HL-60 (cell line): ENCODE measurements at regions not wholly inside any gene's neighbourhood (a gene's known extent, or its start where the extent isn't known, plus 50 kb on each side); places are given as distances from the start of the nearest gene placed in this dataset.

Experiments
- DNase-seq, 2 experiments: peaks; one replicate each; pipeline ENCODE4 v3.0.0-alpha.2; 2010 to 2020; ENCODE audit warnings: low read depth in 1 of 2, low spot score in 1 of 2
- H3K27ac ChIP-seq: fragments of 250-450 bp; sonication (Bioruptor Pico); replicated peaks from 2 replicates; pipeline ENCODE4 v1.5.1; 2020; ENCODE audit warnings: mild to moderate bottlenecking, moderate library complexity
- H3K27me3 ChIP-seq: fragments of 250-450 bp; sonication (Bioruptor Pico); 2 replicates; pipeline ENCODE4 v1.5.1; 2021; ENCODE audit warnings: mild to moderate bottlenecking, moderate library complexity; ENCODE audit not compliant: insufficient read depth, poor library complexity, severe bottlenecking
- H3K4me3 ChIP-seq: replicated peaks from 2 replicates; pipeline ENCODE4 v1.5.1; 2011; ENCODE audit warnings: mild to moderate bottlenecking, control low read depth, low read length; ENCODE audit not compliant: insufficient read depth
- GABPA ChIP-seq: IDR thresholded peaks from 2 replicates; pipeline ENCODE4 v1.6.1; 2012; ENCODE audit warnings: low read depth
- POLR2AphosphoS5 ChIP-seq: IDR thresholded peaks from 2 replicates; pipeline ENCODE4 v1.6.1; 2012; ENCODE audit warnings: low read depth
- SPI1 ChIP-seq: IDR thresholded peaks from 2 replicates; pipeline ENCODE4 v1.6.1; 2012; ENCODE audit warnings: low read depth, mild to moderate bottlenecking, borderline replicate concordance
- TF ChIP-seq, protein P1 (sequence below): IDR thresholded peaks from one replicate; pipeline ENCODE4 v1.5.1; 2011; ENCODE audit warnings: low read length, control low read depth, inconsistent platforms; ENCODE audit not compliant: insufficient read depth
- TF ChIP-seq, protein P2 (sequence below): IDR thresholded peaks from 2 replicates; pipeline ENCODE4 v1.6.1; 2012; ENCODE audit warnings: low read depth; ENCODE audit not compliant: insufficient replicate concordance

DNA sequence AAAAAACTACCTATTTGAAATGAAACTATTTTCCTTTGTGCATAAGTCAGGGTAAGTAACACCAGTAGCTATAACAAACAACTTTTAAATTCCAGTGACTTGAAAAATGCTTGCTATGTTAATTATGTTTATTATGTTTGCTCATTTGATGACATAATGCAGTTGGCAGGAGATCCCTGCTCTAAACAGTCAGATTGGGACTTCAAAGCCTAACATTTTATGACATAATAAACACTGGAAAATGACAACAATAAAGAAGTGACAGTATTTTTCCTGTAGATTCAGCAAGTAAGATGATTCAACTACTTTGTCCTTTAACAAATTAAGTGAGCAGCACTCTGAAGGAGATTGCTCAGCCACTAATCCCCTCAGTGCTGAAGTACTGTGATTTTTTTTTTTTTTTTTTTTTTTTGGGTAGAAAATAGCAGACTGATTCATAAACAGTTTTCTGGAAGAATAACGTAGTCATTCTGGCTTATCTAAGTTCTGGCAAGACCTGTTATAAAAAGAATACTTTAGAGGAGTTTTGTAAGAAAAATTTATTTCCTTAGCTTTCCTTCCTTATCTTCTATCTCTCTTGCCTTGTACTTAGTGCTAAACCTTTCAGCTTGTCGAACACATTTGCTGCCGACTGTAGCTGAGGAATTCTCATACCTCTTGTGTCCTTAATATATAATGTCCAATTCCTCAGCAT lies 207.2 kb downstream of the PTGER3 start:
- Histone ChIP-seq H3K27ac (no peak overlapping the region), H3K4me3 (no peak overlapping the region), H3K27me3 (no peaks in the 10 kb centered on the region)
- TF ChIP-seq GABPA, result no peak
- TF ChIP-seq, protein P1, sequence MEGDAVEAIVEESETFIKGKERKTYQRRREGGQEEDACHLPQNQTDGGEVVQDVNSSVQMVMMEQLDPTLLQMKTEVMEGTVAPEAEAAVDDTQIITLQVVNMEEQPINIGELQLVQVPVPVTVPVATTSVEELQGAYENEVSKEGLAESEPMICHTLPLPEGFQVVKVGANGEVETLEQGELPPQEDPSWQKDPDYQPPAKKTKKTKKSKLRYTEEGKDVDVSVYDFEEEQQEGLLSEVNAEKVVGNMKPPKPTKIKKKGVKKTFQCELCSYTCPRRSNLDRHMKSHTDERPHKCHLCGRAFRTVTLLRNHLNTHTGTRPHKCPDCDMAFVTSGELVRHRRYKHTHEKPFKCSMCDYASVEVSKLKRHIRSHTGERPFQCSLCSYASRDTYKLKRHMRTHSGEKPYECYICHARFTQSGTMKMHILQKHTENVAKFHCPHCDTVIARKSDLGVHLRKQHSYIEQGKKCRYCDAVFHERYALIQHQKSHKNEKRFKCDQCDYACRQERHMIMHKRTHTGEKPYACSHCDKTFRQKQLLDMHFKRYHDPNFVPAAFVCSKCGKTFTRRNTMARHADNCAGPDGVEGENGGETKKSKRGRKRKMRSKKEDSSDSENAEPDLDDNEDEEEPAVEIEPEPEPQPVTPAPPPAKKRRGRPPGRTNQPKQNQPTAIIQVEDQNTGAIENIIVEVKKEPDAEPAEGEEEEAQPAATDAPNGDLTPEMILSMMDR, result no peak
- no peak for TF ChIP-seq SPI1
- no peak for TF ChIP-seq POLR2AphosphoS5
- TF ChIP-seq, protein P2, sequence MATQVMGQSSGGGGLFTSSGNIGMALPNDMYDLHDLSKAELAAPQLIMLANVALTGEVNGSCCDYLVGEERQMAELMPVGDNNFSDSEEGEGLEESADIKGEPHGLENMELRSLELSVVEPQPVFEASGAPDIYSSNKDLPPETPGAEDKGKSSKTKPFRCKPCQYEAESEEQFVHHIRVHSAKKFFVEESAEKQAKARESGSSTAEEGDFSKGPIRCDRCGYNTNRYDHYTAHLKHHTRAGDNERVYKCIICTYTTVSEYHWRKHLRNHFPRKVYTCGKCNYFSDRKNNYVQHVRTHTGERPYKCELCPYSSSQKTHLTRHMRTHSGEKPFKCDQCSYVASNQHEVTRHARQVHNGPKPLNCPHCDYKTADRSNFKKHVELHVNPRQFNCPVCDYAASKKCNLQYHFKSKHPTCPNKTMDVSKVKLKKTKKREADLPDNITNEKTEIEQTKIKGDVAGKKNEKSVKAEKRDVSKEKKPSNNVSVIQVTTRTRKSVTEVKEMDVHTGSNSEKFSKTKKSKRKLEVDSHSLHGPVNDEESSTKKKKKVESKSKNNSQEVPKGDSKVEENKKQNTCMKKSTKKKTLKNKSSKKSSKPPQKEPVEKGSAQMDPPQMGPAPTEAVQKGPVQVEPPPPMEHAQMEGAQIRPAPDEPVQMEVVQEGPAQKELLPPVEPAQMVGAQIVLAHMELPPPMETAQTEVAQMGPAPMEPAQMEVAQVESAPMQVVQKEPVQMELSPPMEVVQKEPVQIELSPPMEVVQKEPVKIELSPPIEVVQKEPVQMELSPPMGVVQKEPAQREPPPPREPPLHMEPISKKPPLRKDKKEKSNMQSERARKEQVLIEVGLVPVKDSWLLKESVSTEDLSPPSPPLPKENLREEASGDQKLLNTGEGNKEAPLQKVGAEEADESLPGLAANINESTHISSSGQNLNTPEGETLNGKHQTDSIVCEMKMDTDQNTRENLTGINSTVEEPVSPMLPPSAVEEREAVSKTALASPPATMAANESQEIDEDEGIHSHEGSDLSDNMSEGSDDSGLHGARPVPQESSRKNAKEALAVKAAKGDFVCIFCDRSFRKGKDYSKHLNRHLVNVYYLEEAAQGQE, result no peak
- no peak for DNase-seq

DNA sequence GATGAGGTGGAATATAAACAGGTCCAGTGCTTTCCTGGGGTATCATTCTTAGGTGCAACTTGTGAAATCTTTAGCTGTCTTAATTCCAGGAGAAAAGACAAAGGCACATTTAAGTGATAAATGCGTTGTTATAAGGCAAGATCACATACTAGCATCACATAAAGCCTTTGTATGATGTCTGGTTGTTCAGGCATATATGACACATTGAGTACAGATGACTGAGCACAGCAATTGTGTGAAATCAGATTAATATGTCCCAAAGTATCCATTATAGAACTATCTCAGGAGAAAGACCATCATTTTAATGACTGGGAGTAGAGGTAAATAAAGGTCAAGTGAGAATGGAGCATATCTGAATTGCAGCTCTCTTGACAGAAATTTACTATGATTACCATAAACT lies 205.1 kb downstream of the PTGER3 start:
- TF ChIP-seq SPI1 (no peak), POLR2AphosphoS5 (no peak), GABPA (no peak)
- TF ChIP-seq, protein P1, result no peak
- TF ChIP-seq, protein P2, result no peak
- Histone ChIP-seq H3K27ac (no peak overlapping the region), H3K27me3 (no peaks in the 10 kb centered on the region), H3K4me3 (no peak overlapping the region)
- no peak for DNase-seq

DNA sequence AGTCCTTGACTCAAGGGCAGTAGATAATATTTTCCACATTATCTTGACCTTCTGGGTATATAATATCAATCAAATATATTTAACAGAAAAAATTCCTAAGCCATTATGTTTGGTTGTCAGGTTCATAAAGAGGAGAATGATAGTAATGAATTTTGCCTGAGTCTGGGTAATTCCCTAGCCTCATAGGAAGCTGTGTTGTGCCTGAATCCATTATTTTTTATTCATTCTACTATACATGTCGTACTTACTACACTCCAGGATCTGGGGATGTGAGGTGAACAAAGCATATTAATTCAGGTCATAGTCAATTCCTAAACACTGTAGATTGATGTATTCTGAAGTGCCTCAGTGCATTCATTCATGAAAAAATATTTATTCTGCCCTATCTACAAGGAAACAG lies 204.2 kb downstream of the PTGER3 start:
- TF ChIP-seq POLR2AphosphoS5, result no peak
- TF ChIP-seq SPI1, result no peak
- Histone ChIP-seq H3K4me3 (no peak overlapping the region), H3K27me3 (no peaks in the 10 kb centered on the region), H3K27ac (no peak overlapping the region)
- DNase-seq, result no peak

DNA sequence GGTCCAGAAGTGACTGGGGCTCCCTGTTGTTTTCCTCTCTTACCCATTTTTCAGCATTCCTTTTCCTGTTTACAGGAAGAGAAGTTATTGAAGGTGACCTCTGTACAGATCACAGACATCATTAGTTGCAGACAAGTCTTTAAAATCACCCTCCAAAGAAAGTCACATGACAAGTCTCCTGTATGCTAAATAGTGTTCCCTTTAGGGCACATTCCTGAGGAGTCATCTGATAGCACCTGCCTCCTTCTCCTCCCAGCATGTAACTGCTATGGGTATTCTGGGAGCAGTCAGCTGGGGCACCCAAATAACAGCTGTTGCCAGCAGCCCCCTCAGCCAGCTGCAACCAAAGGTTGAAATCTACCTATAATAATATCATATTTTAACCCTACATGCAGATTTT lies 200.6 kb downstream of the PTGER3 start:
- DNase-seq, result no peak
- no peak overlapping the region for H3K27ac ChIP-seq
- no peaks in the 10 kb centered on the region for H3K27me3 ChIP-seq
- TF ChIP-seq, protein P2, result no peak
- no peak overlapping the region for H3K4me3 ChIP-seq
